Mesothelial cell of epicardium (in vitro differentiated cells): ENCODE measurements at regions not wholly inside any gene's neighbourhood (a gene's known extent, or its start where the extent isn't known, plus 50 kb on each side); places are given as distances from the start of the nearest gene placed in this dataset.

ENCODE experiments used
- DNase-seq, 2 experiments: peaks; one replicate each; pipeline ENCODE4 v3.0.0; 2021; ENCODE audit warnings: low spot score in 2 of 2; ENCODE audit not compliant: unreplicated experiment in 2 of 2
- H3K27ac Mint-ChIP-seq: 2 replicates; pipeline ENCODE4 v1.8.0; 2021; ENCODE audit warnings: mixed read lengths
- H3K27me3 Mint-ChIP-seq: 2 replicates; pipeline ENCODE4 v1.8.0; 2021; ENCODE audit warnings: low read depth, mixed read lengths
- H3K36me3 Mint-ChIP-seq: 2 replicates; pipeline ENCODE4 v1.8.0; 2021; ENCODE audit warnings: mixed read lengths
- H3K4me1 Mint-ChIP-seq: 2 replicates; pipeline ENCODE4 v1.8.0; 2021; ENCODE audit warnings: mixed read lengths
- H3K4me3 Mint-ChIP-seq: 2 replicates; pipeline ENCODE4 v1.8.0; 2021; ENCODE audit warnings: mild to moderate bottlenecking, moderate library complexity, mixed read lengths
- H3K9me3 Mint-ChIP-seq: 2 replicates; pipeline ENCODE4 v1.8.0; 2021; ENCODE audit warnings: mixed read lengths
- CTCF ChIP-seq: fragments of 200-600 bp; sonication (generic); IDR thresholded peaks from one replicate; pipeline ENCODE4 v1.5.0; 2021; ENCODE audit warnings: antibody characterized with exemption; ENCODE audit not compliant: unreplicated experiment

GRCh38 chr12:15033029-15033428, 60.2 kb downstream of the PDE6H start:
- no peak for TF ChIP-seq CTCF
- no peak for DNase-seq
- Mint-ChIP-seq H3K9me3 (peaks cover 37% of the 10 kb centered on the region), H3K27me3 (no peaks in the 10 kb centered on the region), H3K27ac (peak overlapping the region; percentile 68), H3K4me3 (no peak overlapping the region), H3K4me1 (peaks cover 51% of the 10 kb centered on the region), H3K36me3 (peaks cover 12% of the 10 kb centered on the region)

GRCh38 chr12:15033641-15034040, 60.8 kb downstream of the PDE6H start:
- Mint-ChIP-seq H3K4me1 (peaks cover 52% of the 10 kb centered on the region), H3K27ac (peak overlapping the region; percentile 91), H3K27me3 (no peaks in the 10 kb centered on the region), H3K36me3 (peaks cover 8% of the 10 kb centered on the region), H3K4me3 (no peak overlapping the region), H3K9me3 (peaks cover 30% of the 10 kb centered on the region)
- no peak for TF ChIP-seq CTCF
- DNase-seq = peak in 1 of 2 experiments; percentile 50

GRCh38 chr12:15035185-15035584, 62.3 kb downstream of the PDE6H start:
- peaks cover 17% of the 10 kb centered on the region for H3K9me3 Mint-ChIP-seq

GRCh38 chr12:15037091-15037687, 64.3 kb downstream of the PDE6H start:
- Mint-ChIP-seq H3K4me3 (no peak overlapping the region), H3K9me3 (peaks cover under 1% of the 10 kb centered on the region), H3K4me1 (peaks cover 56% of the 10 kb centered on the region), H3K27me3 (no peaks in the 10 kb centered on the region), H3K36me3 (no peaks in the 10 kb centered on the region), H3K27ac (peak overlapping the region; percentile 45)
- DNase-seq = no peak
- TF ChIP-seq CTCF = no peak

More at GRCh38 chr12:15035185-15035584, 62.3 kb downstream of the PDE6H start:
- no peak for DNase-seq
- Mint-ChIP-seq H3K27ac (no peak overlapping the region), H3K27me3 (no peaks in the 10 kb centered on the region), H3K4me3 (no peak overlapping the region), H3K36me3 (no peaks in the 10 kb centered on the region), H3K4me1 (peaks cover 56% of the 10 kb centered on the region)
- TF ChIP-seq CTCF = no peak

- no peak for TF ChIP-seq CTCF
- H3K27me3 Mint-ChIP-seq = no peaks in the 10 kb centered on the region
- H3K4me1 Mint-ChIP-seq = peaks cover 52% of the 10 kb centered on the region
- no peaks in the 10 kb centered on the region for H3K36me3 Mint-ChIP-seq
- peak overlapping the region; percentile 45 for H3K27ac Mint-ChIP-seq
- no peak for DNase-seq
- H3K9me3 Mint-ChIP-seq = no peaks in the 10 kb centered on the region
- no peak overlapping the region for H3K4me3 Mint-ChIP-seq
Measured at GRCh38 chr12:15038137-15038536, 65.3 kb downstream of the PDE6H start.

- Mint-ChIP-seq H3K9me3 (no peaks in the 10 kb centered on the region), H3K4me1 (peaks cover 8% of the 10 kb centered on the region), H3K4me3 (no peak overlapping the region), H3K27ac (no peak overlapping the region), H3K27me3 (no peaks in the 10 kb centered on the region), H3K36me3 (no peaks in the 10 kb centered on the region)
- no peak for TF ChIP-seq CTCF
- DNase-seq = no peak
Measured at GRCh38 chr12:15044471-15044870, 71.6 kb downstream of the PDE6H start.
